SU-DHL-6 (cell line): ENCODE measurements at regions not wholly inside any gene's neighbourhood (a gene's known extent, or its start where the extent isn't known, plus 50 kb on each side); places are given as distances from the start of the nearest gene placed in this dataset.

Experiments
- H2AFZ ChIP-seq: fragments of 200-600 bp; sonication (generic); 2 replicates; pipeline ENCODE4 v1.6.1; 2014; ENCODE audit warnings: low read depth, mild to moderate bottlenecking, moderate library complexity, mixed read lengths, antibody characterized with exemption, low read length; ENCODE audit not compliant: severe bottlenecking
- H3F3A ChIP-seq: fragments of 200-600 bp; shearing (Covaris generic); 2 replicates; pipeline ENCODE4 v1.6.0; 2016; ENCODE audit warnings: antibody characterized with exemption, mild to moderate bottlenecking; ENCODE audit not compliant: insufficient read depth
- H3K27ac ChIP-seq: fragments of 200-600 bp; sonication (generic); 2 replicates; pipeline ENCODE4 v1.5.1; 2016; ENCODE audit warnings: low read depth, mild to moderate bottlenecking, low read length, moderate library complexity, mixed read lengths
- H3K27me3 ChIP-seq: fragments of 200-600 bp; sonication (generic), shearing (Covaris generic); 2 replicates; pipeline ENCODE4 v1.6.0; 2014; ENCODE audit warnings: mild to moderate bottlenecking, low read length
- H3K36me3 ChIP-seq: fragments of 200-600 bp; sonication (generic); 2 replicates; pipeline ENCODE4 v1.6.1; 2014; ENCODE audit warnings: mild to moderate bottlenecking, low read length, mixed read lengths
- H3K4me2 ChIP-seq: fragments of 300-600, 200-600 bp; shearing (Covaris generic), sonication (generic); 2 replicates; pipeline ENCODE4 v1.6.0; 2014; ENCODE audit warnings: low read length, low read depth, mild to moderate bottlenecking; ENCODE audit not compliant: poor library complexity, severe bottlenecking
- H3K4me3 ChIP-seq: fragments of 200-600 bp; sonication (generic); 2 replicates; pipeline ENCODE4 v1.5.1; 2014; ENCODE audit warnings: antibody characterized with exemption, low read length, mild to moderate bottlenecking, mixed read lengths; ENCODE audit not compliant: insufficient read depth, poor library complexity, severe bottlenecking
- H3K79me2 ChIP-seq: fragments of 200-600 bp; sonication (generic); 2 replicates; pipeline ENCODE4 v1.6.1; 2014; ENCODE audit warnings: mild to moderate bottlenecking, low read length, moderate library complexity; ENCODE audit not compliant: insufficient read depth
- H3K9ac ChIP-seq: fragments of 200-600 bp; sonication (generic); 2 replicates; pipeline ENCODE4 v1.7.0; 2014; ENCODE audit warnings: mild to moderate bottlenecking, low read length
- H3K9me2 ChIP-seq: fragments of 200-600 bp; sonication (generic); replicated peaks from 2 replicates; pipeline ENCODE4 v1.6.1; 2014; ENCODE audit warnings: low read length; ENCODE audit not compliant: insufficient read depth
- H3K9me3 ChIP-seq: fragments of 200-600 bp; sonication (generic); 2 replicates; pipeline ENCODE4 v1.6.1; 2014; ENCODE audit warnings: low read length, mixed read lengths; ENCODE audit not compliant: insufficient read depth
- H4K20me1 ChIP-seq: fragments of 200-600 bp; sonication (generic); 2 replicates; pipeline ENCODE4 v1.6.1; 2014; ENCODE audit warnings: low read depth, mild to moderate bottlenecking, antibody characterized with exemption, low read length, moderate library complexity, mixed read lengths
- CTCF ChIP-seq: fragments of 200-600 bp; sonication (generic); IDR thresholded peaks from one replicate; pipeline ENCODE4 v1.5.1; 2017; ENCODE audit warnings: antibody characterized with exemption, mild to moderate bottlenecking, low read length, moderate library complexity; ENCODE audit not compliant: insufficient read depth, poor library complexity, severe bottlenecking
- EZH2phosphoT487 ChIP-seq: fragments of 200-600 bp; sonication (generic), shearing (Covaris generic); conservative IDR thresholded peaks from 2 replicates; pipeline ENCODE4 v1.6.1; 2018; ENCODE audit warnings: mild to moderate bottlenecking, antibody characterized with exemption, low read length, moderate library complexity, mixed read lengths

- H2AFZ ChIP-seq: no peak overlapping the region
- H3K4me2 ChIP-seq: no peak overlapping the region
- no peaks in the 10 kb centered on the region for H3F3A ChIP-seq
- H3K9me3 ChIP-seq: no peaks in the 10 kb centered on the region
- H3K4me3 ChIP-seq: no peak overlapping the region
- no peaks in the 10 kb centered on the region for H3K27me3 ChIP-seq
- no peak overlapping the region for H3K27ac ChIP-seq
- H4K20me1 ChIP-seq: no peaks in the 10 kb centered on the region
- TF ChIP-seq EZH2phosphoT487 (no peak), CTCF (no peak)
- H3K9me2 ChIP-seq: no peaks in the 10 kb centered on the region
- no peak overlapping the region for H3K9ac ChIP-seq
- H3K79me2 ChIP-seq: no peaks in the 10 kb centered on the region
- H3K36me3 ChIP-seq: 0 out of 2 replicates have a peak, but pooled peaks cover 3% of the 10 kb centered on the region
These were observed 294.5 kb downstream of the C3orf38 start for GRCh38 chr3:88444251-88444650.

DNA sequence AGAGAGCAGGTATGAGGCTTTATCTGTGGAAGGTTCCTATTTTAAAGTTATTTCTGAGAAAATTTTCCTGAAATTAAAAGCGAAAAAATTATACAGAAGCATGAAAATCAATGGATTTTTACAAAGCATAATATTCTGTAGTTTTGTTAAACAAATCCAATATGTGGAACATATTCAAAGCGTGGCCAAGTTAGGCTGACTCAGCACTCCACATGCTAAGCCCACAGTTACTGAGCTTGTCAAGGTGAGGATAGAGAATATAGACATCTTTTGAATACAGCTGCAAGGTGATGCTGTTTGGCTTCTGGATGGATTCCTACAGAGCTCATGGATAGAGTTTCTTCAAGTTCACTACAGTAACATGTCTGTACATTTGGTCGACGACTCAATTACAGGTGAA is 302.5 kb downstream of the C3orf38 start:
- no peak for TF ChIP-seq CTCF
- no peak for TF ChIP-seq EZH2phosphoT487
- no peaks in the 10 kb centered on the region for H3K9me2 ChIP-seq
- H2AFZ ChIP-seq: no peak overlapping the region
- H3K27me3 ChIP-seq: no peaks in the 10 kb centered on the region
- no peak overlapping the region for H3K4me3 ChIP-seq
- H3K27ac ChIP-seq: no peak overlapping the region
- H3K9ac ChIP-seq: no peak overlapping the region
- H3K36me3 ChIP-seq: no peaks in the 10 kb centered on the region
- no peaks in the 10 kb centered on the region for H3F3A ChIP-seq
- H4K20me1 ChIP-seq: no peaks in the 10 kb centered on the region
- H3K9me3 ChIP-seq: no peaks in the 10 kb centered on the region
- H3K79me2 ChIP-seq: no peaks in the 10 kb centered on the region
- no peak overlapping the region for H3K4me2 ChIP-seq

DNA sequence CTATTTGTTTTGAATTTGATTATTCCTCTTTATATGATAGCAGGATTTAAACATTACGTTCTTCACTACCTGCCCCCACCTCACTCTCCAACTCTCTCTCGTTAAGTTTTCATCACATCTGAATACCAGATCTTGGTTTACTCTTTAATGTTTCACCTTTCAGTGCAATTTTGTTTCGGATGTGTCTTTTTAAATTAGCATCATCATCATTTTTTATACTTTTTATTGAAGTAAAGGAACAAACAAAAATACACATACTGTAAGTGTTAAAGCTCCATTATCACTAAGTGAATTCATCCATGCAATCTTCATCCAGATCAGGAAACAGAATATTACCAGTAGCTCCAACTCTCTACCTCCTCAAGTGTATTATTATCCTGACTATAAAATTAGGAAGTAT is 310.6 kb downstream of the C3orf38 start:
- Histone ChIP-seq H3K9me2 (no peaks in the 10 kb centered on the region), H3K36me3 (no peaks in the 10 kb centered on the region), H3K9ac (no peak overlapping the region), H3K4me3 (no peak overlapping the region), H3K27me3 (no peaks in the 10 kb centered on the region), H3K27ac (no peak overlapping the region), H3K79me2 (no peaks in the 10 kb centered on the region), H3K9me3 (no peaks in the 10 kb centered on the region), H2AFZ (no peak overlapping the region), H3K4me2 (no peak overlapping the region), H3F3A (no peaks in the 10 kb centered on the region), H4K20me1 (no peaks in the 10 kb centered on the region)
- TF ChIP-seq CTCF: no peak
- no peak for TF ChIP-seq EZH2phosphoT487
